ENCODE measurements at regions not wholly inside any gene's neighbourhood (a gene's known extent, or its start where the extent isn't known, plus 50 kb on each side); places are given as distances from the start of the nearest gene placed in this dataset.

GRCh38 chr2:228283491-228284171, 102.1 kb upstream of the SPHKAP start:
- DNase-seq, result no peak

DNA sequence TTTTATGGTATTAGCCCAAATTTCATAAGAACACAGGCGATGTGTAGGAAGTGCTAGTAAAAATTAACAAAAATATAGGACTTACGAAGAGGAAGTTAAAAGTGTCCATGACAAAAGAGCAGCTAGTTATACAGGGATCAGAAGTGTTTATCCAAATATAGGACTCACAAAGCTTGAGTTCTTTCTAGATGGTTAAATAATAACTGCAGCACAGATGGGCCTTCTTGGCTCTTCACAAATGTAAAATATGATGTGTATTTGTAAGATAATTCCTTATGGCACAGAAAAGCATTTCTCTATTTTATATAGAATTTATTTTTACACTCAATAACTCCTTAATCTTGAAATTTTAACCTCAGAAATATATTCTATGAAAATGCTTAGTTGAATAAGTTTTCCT, 100.9 kb upstream of the SPHKAP start:
- no peak for DNase-seq

DNA sequence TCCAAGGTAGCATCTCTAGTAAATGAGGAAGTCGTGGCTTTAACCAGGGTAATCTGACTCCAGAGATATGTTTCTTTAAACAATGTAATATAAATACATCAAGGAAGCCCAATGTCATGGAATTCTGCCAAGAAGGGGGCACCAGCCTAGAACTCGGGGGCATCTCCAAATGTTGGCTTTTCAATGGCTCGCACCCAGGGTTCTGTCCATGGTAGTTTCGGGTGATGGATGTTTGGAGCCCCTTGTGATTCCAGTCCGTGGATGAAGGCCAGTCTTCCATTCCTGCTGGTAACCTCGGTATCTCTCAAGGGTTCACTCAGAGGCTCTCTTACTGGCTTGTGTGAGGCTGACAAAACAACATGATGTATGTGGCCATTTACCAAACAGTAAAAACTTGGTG, 91.7 kb upstream of the SPHKAP start:
- DNase-seq, result no peak

- DNase-seq, result no peak
Observed at GRCh38 chr2:228269351-228269750, 87.9 kb upstream of the SPHKAP start.

- DNase-seq, result no peak
Observed at GRCh38 chr2:228268756-228269155, 87.3 kb upstream of the SPHKAP start.

DNA sequence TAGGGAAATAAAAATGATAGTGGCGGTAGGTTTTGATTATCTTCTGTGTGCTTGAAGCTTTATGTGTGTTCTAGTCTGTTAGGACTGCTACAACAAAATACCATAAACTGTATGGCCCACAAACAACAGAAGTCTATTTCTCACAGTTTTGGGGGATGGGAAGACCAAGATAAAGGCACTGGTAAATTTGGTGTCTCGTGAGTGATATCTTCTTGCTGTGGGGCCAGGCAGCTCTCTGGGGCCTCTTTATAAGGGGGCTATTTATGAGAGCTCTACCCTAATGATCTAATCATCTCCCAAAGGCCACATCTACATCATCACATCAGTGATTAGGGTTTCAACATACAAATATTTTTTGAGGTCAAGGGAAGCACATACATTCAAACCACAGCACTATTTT, 86.8 kb upstream of the SPHKAP start:
- no peak for DNase-seq

DNA sequence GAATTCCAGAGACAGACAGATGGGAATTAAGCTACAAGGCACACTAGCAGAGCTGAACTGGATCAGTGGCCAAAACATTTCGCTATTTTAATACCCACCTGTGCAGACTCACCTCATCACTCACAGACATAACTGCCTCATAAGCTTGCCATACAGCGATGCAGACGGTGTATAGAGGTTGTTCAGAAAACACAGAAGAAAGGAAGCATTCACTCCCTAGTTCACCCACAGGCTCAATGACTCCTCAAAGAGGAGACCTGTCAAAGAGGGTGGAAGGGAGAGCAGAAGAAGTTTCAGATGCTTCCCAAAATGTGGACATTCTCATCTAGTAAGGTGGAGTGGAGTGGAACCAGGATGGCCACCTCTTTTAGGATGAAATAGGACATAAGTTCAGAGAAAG, 81.7 kb upstream of the SPHKAP start:
- DNase-seq, result no peak

GRCh38 chr2:228261546-228261945, 80.1 kb upstream of the SPHKAP start:
- no peak for DNase-seq

GRCh38 chr2:228257379-228257778, 75.9 kb upstream of the SPHKAP start:
- no peak for DNase-seq

DNA sequence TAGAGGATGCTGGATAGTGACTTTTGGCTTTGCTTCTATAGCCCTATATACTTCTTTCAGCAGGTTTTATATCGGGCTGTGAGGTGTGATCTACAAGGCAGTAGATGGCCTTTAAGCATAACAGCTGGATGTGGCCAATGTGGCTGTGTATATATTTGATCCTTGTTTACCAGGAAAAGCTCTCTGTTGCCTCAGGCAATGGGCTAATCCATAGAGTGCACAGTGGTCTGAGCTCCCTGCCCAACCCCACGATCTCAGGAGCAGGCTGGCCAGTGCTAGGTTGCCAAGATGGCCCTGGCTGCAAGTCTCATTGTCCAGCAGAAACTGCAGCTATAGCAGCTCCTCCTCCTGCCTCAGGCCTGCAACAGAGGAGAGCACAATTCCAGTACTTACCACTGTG, 72.3 kb upstream of the SPHKAP start:
- DNase-seq, result no peak

DNA sequence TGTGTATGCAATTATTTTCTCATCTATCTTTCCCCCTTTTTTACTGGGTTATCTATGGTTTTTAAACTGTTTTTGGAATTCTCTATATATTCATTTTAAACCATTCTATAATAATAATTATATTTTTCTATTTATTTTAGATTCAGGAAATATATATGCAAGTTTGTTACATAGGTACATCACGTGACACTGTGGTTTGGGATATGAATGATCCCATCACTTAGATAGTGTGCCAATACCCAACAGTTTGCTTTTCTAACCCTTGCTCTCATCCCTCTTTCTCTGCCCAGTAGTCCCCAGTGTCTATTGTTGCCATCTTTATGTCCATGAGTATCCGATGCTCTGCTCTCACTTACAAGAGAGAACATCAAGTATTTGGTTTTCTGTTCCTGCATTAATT, 65.8 kb upstream of the SPHKAP start:
- DNase-seq, result no peak

DNA sequence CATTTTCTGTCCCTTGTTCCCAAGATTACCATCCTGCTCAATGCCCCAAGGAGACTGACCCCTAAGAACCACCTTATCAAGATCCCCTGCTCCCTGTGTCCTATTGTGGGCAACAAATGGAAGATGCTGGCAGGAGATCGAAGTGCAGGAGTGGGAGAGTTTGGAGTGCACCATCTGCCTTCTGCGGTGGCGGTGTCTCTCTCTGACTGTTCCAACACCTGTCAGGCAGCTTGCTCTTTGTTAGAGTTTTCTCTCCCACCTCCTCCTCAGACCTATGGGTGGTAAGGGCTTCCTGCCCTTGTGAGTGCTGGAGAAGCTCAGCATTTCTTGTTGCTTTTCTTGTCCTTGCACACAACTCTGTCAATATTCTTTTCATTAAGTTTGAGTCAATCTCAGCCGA, 64.1 kb upstream of the SPHKAP start:
- DNase-seq, result no peak

GRCh38 chr2:228242591-228242990, 61.1 kb upstream of the SPHKAP start:
- no peak for DNase-seq

GRCh38 chr2:228239907-228240561, 58.5 kb upstream of the SPHKAP start:
- no peak for DNase-seq

GRCh38 chr2:228239207-228239906, 57.9 kb upstream of the SPHKAP start:
- no peak for DNase-seq
